ENCODE measurements at regions not wholly inside any gene's neighbourhood (a gene's known extent, or its start where the extent isn't known, plus 50 kb on each side); places are given as distances from the start of the nearest gene placed in this dataset.

DNA sequence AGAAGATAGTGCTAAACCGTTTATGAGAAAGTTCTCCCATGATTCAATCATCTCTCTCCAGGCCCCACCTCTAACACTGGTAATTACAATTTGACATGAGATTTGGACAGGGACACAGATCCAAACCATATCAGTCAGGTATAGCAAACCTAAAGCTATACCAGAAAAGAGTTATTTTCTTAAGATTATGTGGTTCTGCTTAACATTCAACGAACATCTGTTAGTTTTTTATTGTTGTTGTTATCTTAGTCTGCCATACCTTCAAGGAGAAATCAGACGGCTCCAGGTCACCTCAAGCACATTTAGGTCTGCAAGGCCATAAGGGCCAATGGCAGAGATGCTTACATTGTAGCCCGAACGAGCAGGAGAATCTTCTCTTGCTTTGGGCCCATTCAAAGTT is 89.5 kb upstream of the ETV3 start:
- Mint-ChIP-seq H3K36me3 (no peaks in the 10 kb centered on the region), H3K9me3 (peaks cover 7 to 14% (median 12%) of the 10 kb centered on the region in 7 donors), H3K4me3 (no peak overlapping the region), H3K27ac (no peak overlapping the region), H3K27me3 (ENCODE audit: low read depth in 3 of 3) (peaks cover 1 to 16% (median 9%) of the 10 kb centered on the region in 3 donors), H3K4me1 (no peaks in the 10 kb centered on the region)
- Histone ChIP-seq H4K20me1 (ENCODE audit: insufficient read depth, low read length) (no peaks in the 10 kb centered on the region), H3K27ac (ENCODE audit: low read depth in 1 of 2, low read length in 2 of 2) (no peak overlapping the region), H3K9me3 (replicated peaks in 1 of 2; ENCODE audit: control insufficient read depth in 1 of 2, insufficient read depth in 1 of 2, low read length in 2 of 2) (peaks cover 6 to 9% of the 10 kb centered on the region in 2 donors), H2AFZ (ENCODE audit: insufficient read depth, low read depth, low read length, poor library complexity, severe bottlenecking) (no peak overlapping the region), H3K36me3 (replicated peaks in 1 of 2; ENCODE audit: control insufficient read depth in 1 of 2, insufficient read depth in 2 of 2, low read length in 2 of 2) (no peaks in the 10 kb centered on the region), H3K4me1 (ENCODE audit: control insufficient read depth in 1 of 2, insufficient read depth in 2 of 2, low read length in 2 of 2) (no peaks in the 10 kb centered on the region), H3K79me2 (ENCODE audit: insufficient read depth, low read length) (no peaks in the 10 kb centered on the region), H3K9ac (ENCODE audit: insufficient read depth, low read length, poor library complexity, severe bottlenecking) (no peak overlapping the region), H3K27me3 (ENCODE audit: control insufficient read depth in 2 of 2, insufficient read depth in 2 of 2, low read length in 2 of 2) (no peaks in the 10 kb centered on the region), H3K4me2 (replicated peaks; ENCODE audit: extremely low read depth, low read length, poor library complexity, severe bottlenecking) (no peak overlapping the region), H3K4me3 (replicated peaks in 1 of 3; ENCODE audit: low read depth in 2 of 3, low read length in 3 of 3) (no peak overlapping the region)
- TF ChIP-seq, protein P1, sequence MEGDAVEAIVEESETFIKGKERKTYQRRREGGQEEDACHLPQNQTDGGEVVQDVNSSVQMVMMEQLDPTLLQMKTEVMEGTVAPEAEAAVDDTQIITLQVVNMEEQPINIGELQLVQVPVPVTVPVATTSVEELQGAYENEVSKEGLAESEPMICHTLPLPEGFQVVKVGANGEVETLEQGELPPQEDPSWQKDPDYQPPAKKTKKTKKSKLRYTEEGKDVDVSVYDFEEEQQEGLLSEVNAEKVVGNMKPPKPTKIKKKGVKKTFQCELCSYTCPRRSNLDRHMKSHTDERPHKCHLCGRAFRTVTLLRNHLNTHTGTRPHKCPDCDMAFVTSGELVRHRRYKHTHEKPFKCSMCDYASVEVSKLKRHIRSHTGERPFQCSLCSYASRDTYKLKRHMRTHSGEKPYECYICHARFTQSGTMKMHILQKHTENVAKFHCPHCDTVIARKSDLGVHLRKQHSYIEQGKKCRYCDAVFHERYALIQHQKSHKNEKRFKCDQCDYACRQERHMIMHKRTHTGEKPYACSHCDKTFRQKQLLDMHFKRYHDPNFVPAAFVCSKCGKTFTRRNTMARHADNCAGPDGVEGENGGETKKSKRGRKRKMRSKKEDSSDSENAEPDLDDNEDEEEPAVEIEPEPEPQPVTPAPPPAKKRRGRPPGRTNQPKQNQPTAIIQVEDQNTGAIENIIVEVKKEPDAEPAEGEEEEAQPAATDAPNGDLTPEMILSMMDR (IDR thresholded peaks at IDR 0.05), result no peak
- WGBS (ENCODE audit: insufficient coverage), result 100% methylated on average over 3 of the region's 5 CpGs
- intact Hi-C loops (cut with micrococcal nuclease), result no loop called here
- DNase-seq, result no peak

- Mint-ChIP-seq H3K9me3 (peaks cover 7 to 14% (median 12%) of the 10 kb centered on the region in 7 donors), H3K27ac (no peak overlapping the region)
- no peak overlapping the region for H2AFZ ChIP-seq (ENCODE audit: insufficient read depth, low read depth, low read length, poor library complexity, severe bottlenecking)
These were observed 88.5 kb upstream of the ETV3 start for GRCh38 chr1:157226739-157227138.

More at GRCh38 chr1:157226739-157227138, 88.5 kb upstream of the ETV3 start:
- no peaks in the 10 kb centered on the region for H4K20me1 ChIP-seq (ENCODE audit: insufficient read depth, low read length)
- H3K79me2 ChIP-seq (ENCODE audit: insufficient read depth, low read length), result no peaks in the 10 kb centered on the region
- H3K4me3 ChIP-seq (replicated peaks in 1 of 3; ENCODE audit: low read depth in 2 of 3, low read length in 3 of 3), result no peak overlapping the region
- H3K36me3 ChIP-seq (replicated peaks in 1 of 2; ENCODE audit: control insufficient read depth in 1 of 2, insufficient read depth in 2 of 2, low read length in 2 of 2), result no peaks in the 10 kb centered on the region
- Mint-ChIP-seq H3K36me3 (no peaks in the 10 kb centered on the region), H3K27me3 (ENCODE audit: low read depth in 3 of 3) (peaks cover 1 to 19% (median 9%) of the 10 kb centered on the region in 3 donors), H3K4me1 (no peaks in the 10 kb centered on the region), H3K4me3 (no peak overlapping the region)
- H3K9me3 ChIP-seq (replicated peaks in 1 of 2; ENCODE audit: control insufficient read depth in 1 of 2, insufficient read depth in 1 of 2, low read length in 2 of 2), result peaks cover 6 to 9% of the 10 kb centered on the region in 2 donors
- DNase-seq, result no peak
- H3K27ac ChIP-seq (ENCODE audit: low read depth in 1 of 2, low read length in 2 of 2), result no peak overlapping the region
- intact Hi-C loops (cut with micrococcal nuclease), result no loop called here
- no peaks in the 10 kb centered on the region for H3K4me1 ChIP-seq (ENCODE audit: control insufficient read depth in 1 of 2, insufficient read depth in 2 of 2, low read length in 2 of 2)
- H3K27me3 ChIP-seq (ENCODE audit: control insufficient read depth in 2 of 2, insufficient read depth in 2 of 2, low read length in 2 of 2), result peaks cover 0 to 4% of the 10 kb centered on the region in 2 donors
- TF ChIP-seq, protein P1 (IDR thresholded peaks at IDR 0.05), result no peak
- H3K4me2 ChIP-seq (replicated peaks; ENCODE audit: extremely low read depth, low read length, poor library complexity, severe bottlenecking), result no peak overlapping the region
- 58% methylated on average over 4 of the region's 4 CpGs for WGBS (ENCODE audit: insufficient coverage)
- no peak overlapping the region for H3K9ac ChIP-seq (ENCODE audit: insufficient read depth, low read length, poor library complexity, severe bottlenecking)

All from CD14-positive monocyte (primary cell).